Progenitor cell of endocrine pancreas (in vitro differentiated cells): ENCODE measurements at regions not wholly inside any gene's neighbourhood (a gene's known extent, or its start where the extent isn't known, plus 50 kb on each side); places are given as distances from the start of the nearest gene placed in this dataset.

Source experiments
- DNase-seq: peaks from one replicate; pipeline ENCODE4 v3.0.0; 2021; ENCODE audit warnings: low spot score; ENCODE audit not compliant: unreplicated experiment
- H3K27ac Mint-ChIP-seq: 2 replicates; pipeline ENCODE4 v1.8.0; 2021; ENCODE audit warnings: mild to moderate bottlenecking, moderate library complexity, mixed read lengths
- H3K27me3 Mint-ChIP-seq: 2 replicates; pipeline ENCODE4 v1.8.0; 2021; ENCODE audit warnings: mixed read lengths
- H3K36me3 Mint-ChIP-seq: 2 replicates; pipeline ENCODE4 v1.8.0; 2022; ENCODE audit warnings: mixed read lengths; ENCODE audit not compliant: insufficient read depth
- H3K4me1 Mint-ChIP-seq: 2 replicates; pipeline ENCODE4 v1.8.0; 2021; ENCODE audit warnings: low read depth, mixed read lengths
- H3K4me3 Mint-ChIP-seq: 2 replicates; pipeline ENCODE4 v1.8.0; 2021; ENCODE audit warnings: low read depth, mild to moderate bottlenecking, moderate library complexity, mixed read lengths
- H3K9me3 Mint-ChIP-seq: 2 replicates; pipeline ENCODE4 v1.8.0; 2021; ENCODE audit warnings: low read depth, mixed read lengths
- CTCF ChIP-seq: fragments of 200-600 bp; sonication (generic); IDR thresholded peaks from one replicate; pipeline ENCODE4 v1.5.0; 2021; ENCODE audit warnings: antibody characterized with exemption, mild to moderate bottlenecking; ENCODE audit not compliant: unreplicated experiment

GRCh38 chr9:109682227-109682626 is 97.8 kb upstream of the PALM2AKAP2 start:
- Mint-ChIP-seq H3K4me3 (no peak overlapping the region), H3K27me3 (no peaks in the 10 kb centered on the region), H3K4me1 (peaks cover 8% of the 10 kb centered on the region), H3K9me3 (peaks cover 5% of the 10 kb centered on the region), H3K36me3 (no peaks in the 10 kb centered on the region), H3K27ac (no peak overlapping the region)
- no peak for TF ChIP-seq CTCF
- no peak for DNase-seq

GRCh38 chr9:109683521-109683920 is 96.5 kb upstream of the PALM2AKAP2 start:
- peaks cover 2% of the 10 kb centered on the region for H3K4me1 Mint-ChIP-seq
- DNase-seq = no peak
- TF ChIP-seq CTCF = no peak
- H3K4me3 Mint-ChIP-seq = no peak overlapping the region
- H3K27me3 Mint-ChIP-seq = no peaks in the 10 kb centered on the region
- peaks cover 5% of the 10 kb centered on the region for H3K9me3 Mint-ChIP-seq
- no peaks in the 10 kb centered on the region for H3K36me3 Mint-ChIP-seq
- no peak overlapping the region for H3K27ac Mint-ChIP-seq

GRCh38 chr9:109689701-109690100 is 90.3 kb upstream of the PALM2AKAP2 start:
- H3K4me3 Mint-ChIP-seq = no peak overlapping the region
- DNase-seq = no peak
- no peaks in the 10 kb centered on the region for H3K4me1 Mint-ChIP-seq
- no peaks in the 10 kb centered on the region for H3K36me3 Mint-ChIP-seq
- peaks cover 3% of the 10 kb centered on the region for H3K27me3 Mint-ChIP-seq
- no peak overlapping the region for H3K27ac Mint-ChIP-seq
- TF ChIP-seq CTCF = no peak
- H3K9me3 Mint-ChIP-seq = peaks cover 5% of the 10 kb centered on the region

GRCh38 chr9:109699019-109699418 is 81.0 kb upstream of the PALM2AKAP2 start:
- Mint-ChIP-seq H3K4me1 (no peaks in the 10 kb centered on the region), H3K4me3 (no peak overlapping the region), H3K27me3 (peaks cover 12% of the 10 kb centered on the region), H3K36me3 (no peaks in the 10 kb centered on the region), H3K9me3 (peaks cover 3% of the 10 kb centered on the region), H3K27ac (no peak overlapping the region)
- DNase-seq = no peak
- TF ChIP-seq CTCF = no peak

GRCh38 chr9:109704546-109704945 is 75.5 kb upstream of the PALM2AKAP2 start:
- Mint-ChIP-seq H3K27me3 (peaks cover 24% of the 10 kb centered on the region), H3K4me3 (no peak overlapping the region), H3K9me3 (peaks cover 3% of the 10 kb centered on the region), H3K36me3 (no peaks in the 10 kb centered on the region), H3K4me1 (no peaks in the 10 kb centered on the region), H3K27ac (no peak overlapping the region)
- no peak for DNase-seq
- TF ChIP-seq CTCF = no peak
